NOMO-1 (cell line): ENCODE measurements at regions not wholly inside any gene's neighbourhood (a gene's known extent, or its start where the extent isn't known, plus 50 kb on each side); places are given as distances from the start of the nearest gene placed in this dataset.

Source experiments
- DNase-seq, 2 experiments: peaks; one replicate each; lab custom pipeline; 2025; ENCODE audit not compliant: unreplicated experiment in 2 of 2; lab: John Stamatoyannopoulos, UW

GRCh38 chr11:81089242-81089641 lies 1644.4 kb downstream of the FAM181B start:
- DNase-seq: no peak

GRCh38 chr11:81080476-81080875 lies 1639.6 kb upstream of the TENM4 start:
- DNase-seq: no peak

GRCh38 chr11:81072273-81072672 lies 1631.4 kb upstream of the TENM4 start:
- no peak for DNase-seq

GRCh38 chr11:81071606-81072005 lies 1630.8 kb upstream of the TENM4 start:
- peak; percentile 41 to 74 for DNase-seq

GRCh38 chr11:81070948-81071347 lies 1630.1 kb upstream of the TENM4 start:
- DNase-seq: peak; percentile 74 to 84

GRCh38 chr11:81059356-81059755 lies 1618.5 kb upstream of the TENM4 start:
- no peak for DNase-seq

- DNase-seq: no peak
These were observed 1611.7 kb upstream of the TENM4 start for GRCh38 chr11:81052344-81053158.

GRCh38 chr11:81039916-81040524 lies 1599.2 kb upstream of the TENM4 start:
- no peak for DNase-seq

- no peak for DNase-seq
These were observed 1595.5 kb upstream of the TENM4 start for GRCh38 chr11:81036168-81036870.

GRCh38 chr11:81033779-81034540 lies 1593.1 kb upstream of the TENM4 start:
- no peak for DNase-seq

- DNase-seq: no peak
These were observed 1592.1 kb upstream of the TENM4 start for GRCh38 chr11:81032906-81033305.

- DNase-seq: no peak
These were observed 1589.4 kb upstream of the TENM4 start for GRCh38 chr11:81030186-81030585.

GRCh38 chr11:81026032-81026431 lies 1585.2 kb upstream of the TENM4 start:
- no peak for DNase-seq

GRCh38 chr11:81022057-81022456 lies 1581.2 kb upstream of the TENM4 start:
- no peak for DNase-seq

- DNase-seq: no peak
These were observed 1569.8 kb upstream of the TENM4 start for GRCh38 chr11:81010631-81011030.

- peak in 1 of 2 experiments; percentile 2 for DNase-seq
These were observed 1566.2 kb upstream of the TENM4 start for GRCh38 chr11:81007046-81007445.

- peak; percentile 11 to 80 for DNase-seq
These were observed 1564.8 kb upstream of the TENM4 start for GRCh38 chr11:81005595-81005994.

GRCh38 chr11:81004576-81004975 lies 1563.7 kb upstream of the TENM4 start:
- DNase-seq: no peak

GRCh38 chr11:81002374-81002773 lies 1561.5 kb upstream of the TENM4 start:
- no peak for DNase-seq

- DNase-seq: no peak
These were observed 1559.9 kb upstream of the TENM4 start for GRCh38 chr11:81000735-81001134.

- no peak for DNase-seq
These were observed 1559.5 kb upstream of the TENM4 start for GRCh38 chr11:81000334-81000733.
